ENCODE measurements at regions not wholly inside any gene's neighbourhood (a gene's known extent, or its start where the extent isn't known, plus 50 kb on each side); places are given as distances from the start of the nearest gene placed in this dataset.

- TF ChIP-seq CTCF (IDR thresholded peaks at IDR 0.05) (no peak), POLR2A (IDR thresholded peaks at IDR 0.05) (no peak), POLR2AphosphoS5 (IDR thresholded peaks at IDR 0.05) (no peak)
Observed at GRCh38 chr7:25945608-25946007, 206.4 kb upstream of the NFE2L3 start.

All from breast epithelium (tissue), 3 donors.